WI38 (cell line): ENCODE measurements at regions not wholly inside any gene's neighbourhood (a gene's known extent, or its start where the extent isn't known, plus 50 kb on each side); places are given as distances from the start of the nearest gene placed in this dataset.

Experiments used
- H3K4me3 ChIP-seq: 2 replicates; pipeline ENCODE4 v1.5.1; 2011; ENCODE audit warnings: low read depth, mild to moderate bottlenecking, control low read depth, low read length
- CTCF ChIP-seq: IDR thresholded peaks from 2 replicates; pipeline ENCODE4 v1.5.1; 2012; ENCODE audit warnings: low read depth, mild to moderate bottlenecking, control low read depth, low read length

- no peak overlapping the region for H3K4me3 ChIP-seq
- no peak for TF ChIP-seq CTCF
These were observed 847.3 kb upstream of the CDH8 start for GRCh38 chr16:62883509-62883908.

GRCh38 chr16:62882552-62883221 lies 846.4 kb upstream of the CDH8 start:
- H3K4me3 ChIP-seq: no peak overlapping the region
- TF ChIP-seq CTCF: no peak

- no peak for TF ChIP-seq CTCF
- no peak overlapping the region for H3K4me3 ChIP-seq
These were observed 839.9 kb upstream of the CDH8 start for GRCh38 chr16:62876133-62876532.

GRCh38 chr16:62872339-62872738 lies 836.1 kb upstream of the CDH8 start:
- TF ChIP-seq CTCF: no peak
- no peak overlapping the region for H3K4me3 ChIP-seq

- H3K4me3 ChIP-seq: no peak overlapping the region
- TF ChIP-seq CTCF: no peak
These were observed 834.3 kb upstream of the CDH8 start for GRCh38 chr16:62870554-62870953.

- TF ChIP-seq CTCF: no peak
- H3K4me3 ChIP-seq: no peak overlapping the region
These were observed 833.6 kb upstream of the CDH8 start for GRCh38 chr16:62869837-62870236.

- H3K4me3 ChIP-seq: no peak overlapping the region
- no peak for TF ChIP-seq CTCF
These were observed 826.9 kb upstream of the CDH8 start for GRCh38 chr16:62863139-62863538.
